VCaP (cell line): ENCODE measurements at regions not wholly inside any gene's neighbourhood (a gene's known extent, or its start where the extent isn't known, plus 50 kb on each side); places are given as distances from the start of the nearest gene placed in this dataset.
A peak's percentile ranks its signal among the peaks of the same experiment; 100 is the strongest.

Source experiments
- H3K27ac ChIP-seq: fragments of 450-650 bp; 2 replicates; pipeline ENCODE4 v1.5.1; 2017
- TF ChIP-seq, protein P1 (sequence below): fragments of 450-650 bp; conservative IDR thresholded peaks from 2 replicates; pipeline ENCODE4 v1.5.1; 2017; ENCODE audit warnings: mild to moderate bottlenecking, moderate library complexity

DNA sequence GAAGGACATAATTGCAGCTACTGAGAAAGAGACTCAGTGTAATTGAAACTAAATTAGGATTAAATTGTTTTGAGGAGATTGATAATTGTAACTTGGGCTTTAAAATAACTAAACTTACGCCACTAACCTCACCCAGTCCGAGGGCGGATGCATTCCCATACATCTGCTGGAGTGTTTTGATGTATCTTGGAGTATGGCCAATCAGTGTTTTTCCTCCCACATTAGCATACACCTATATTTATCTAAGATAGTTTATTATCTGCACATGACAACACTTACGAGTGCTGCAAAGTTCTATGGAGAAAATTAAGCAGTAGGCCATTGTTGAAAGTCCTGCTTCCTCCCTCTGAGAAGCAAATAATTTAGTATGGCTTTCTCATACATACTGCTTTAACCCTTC lies 184.7 kb upstream of the PLEKHG7 start:
- peak overlapping the region; percentile 51; the same call in 1 of the 2 replicates for H3K27ac ChIP-seq
- TF ChIP-seq, protein P1, sequence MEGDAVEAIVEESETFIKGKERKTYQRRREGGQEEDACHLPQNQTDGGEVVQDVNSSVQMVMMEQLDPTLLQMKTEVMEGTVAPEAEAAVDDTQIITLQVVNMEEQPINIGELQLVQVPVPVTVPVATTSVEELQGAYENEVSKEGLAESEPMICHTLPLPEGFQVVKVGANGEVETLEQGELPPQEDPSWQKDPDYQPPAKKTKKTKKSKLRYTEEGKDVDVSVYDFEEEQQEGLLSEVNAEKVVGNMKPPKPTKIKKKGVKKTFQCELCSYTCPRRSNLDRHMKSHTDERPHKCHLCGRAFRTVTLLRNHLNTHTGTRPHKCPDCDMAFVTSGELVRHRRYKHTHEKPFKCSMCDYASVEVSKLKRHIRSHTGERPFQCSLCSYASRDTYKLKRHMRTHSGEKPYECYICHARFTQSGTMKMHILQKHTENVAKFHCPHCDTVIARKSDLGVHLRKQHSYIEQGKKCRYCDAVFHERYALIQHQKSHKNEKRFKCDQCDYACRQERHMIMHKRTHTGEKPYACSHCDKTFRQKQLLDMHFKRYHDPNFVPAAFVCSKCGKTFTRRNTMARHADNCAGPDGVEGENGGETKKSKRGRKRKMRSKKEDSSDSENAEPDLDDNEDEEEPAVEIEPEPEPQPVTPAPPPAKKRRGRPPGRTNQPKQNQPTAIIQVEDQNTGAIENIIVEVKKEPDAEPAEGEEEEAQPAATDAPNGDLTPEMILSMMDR, result no peak

DNA sequence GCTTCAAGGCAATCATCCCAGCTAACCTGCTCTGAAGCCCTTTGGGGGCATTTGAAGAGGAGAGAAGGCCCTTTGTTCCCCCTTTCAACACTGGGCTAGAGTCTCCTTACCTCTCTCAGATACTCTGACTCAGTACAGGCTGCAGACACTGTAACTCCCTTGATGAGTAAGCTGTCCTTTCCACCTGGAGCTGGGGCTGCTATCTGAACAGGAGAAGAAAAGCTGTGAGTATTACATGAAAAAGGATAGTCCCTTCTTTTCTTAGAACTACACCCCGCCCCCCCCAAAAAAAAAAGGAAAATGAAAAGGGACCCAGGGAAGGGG lies 186.6 kb upstream of the PLEKHG7 start:
- H3K27ac ChIP-seq, result no peak overlapping the region

DNA sequence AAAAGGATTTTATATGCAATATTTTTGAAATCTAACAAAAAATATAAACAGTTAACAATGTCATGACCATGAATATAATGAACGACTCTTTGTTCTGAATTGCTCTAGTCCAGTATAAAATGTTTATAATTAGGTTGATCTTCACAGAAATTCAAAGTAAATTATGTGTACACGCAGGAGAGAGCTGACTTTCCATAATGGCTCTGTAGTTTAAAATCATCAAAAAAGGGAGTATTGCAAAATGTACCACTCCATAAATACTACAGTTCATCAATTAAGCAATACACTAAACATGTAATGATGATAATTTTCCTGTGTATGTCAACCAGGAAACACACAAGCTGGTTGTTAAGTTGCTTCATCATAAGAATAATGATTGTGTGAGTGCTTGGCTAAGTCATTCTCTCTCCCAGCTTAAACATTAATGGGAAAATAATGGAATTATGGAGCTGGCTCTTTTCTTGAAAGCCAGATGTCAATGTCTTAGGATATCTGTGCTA lies 189.5 kb upstream of the PLEKHG7 start:
- no peak overlapping the region for H3K27ac ChIP-seq
- TF ChIP-seq, protein P1, result no peak

More for the DNA sequence above, 186.6 kb upstream of the PLEKHG7 start:
- TF ChIP-seq, protein P1, result no peak

DNA sequence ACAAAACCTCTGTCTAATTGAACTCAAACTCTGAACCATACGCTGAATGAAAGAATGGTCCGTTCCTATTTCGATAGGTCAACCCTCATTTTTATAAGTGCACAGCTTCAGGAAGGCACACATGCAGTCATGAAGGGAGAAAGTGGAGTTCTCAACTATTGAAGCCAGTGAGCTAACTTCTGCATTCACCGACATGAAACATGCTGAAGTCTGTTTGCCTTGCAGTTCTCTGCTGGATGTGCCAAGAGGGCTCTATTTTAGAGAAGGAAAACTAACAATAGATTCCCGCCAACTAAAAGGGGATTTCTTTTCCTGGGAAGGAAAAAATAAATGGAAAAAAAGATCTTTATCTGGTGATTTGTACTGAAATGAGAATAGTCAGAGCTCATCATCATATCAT lies 191.0 kb upstream of the PLEKHG7 start:
- TF ChIP-seq, protein P1, result no peak
- H3K27ac ChIP-seq, result no peak overlapping the region

DNA sequence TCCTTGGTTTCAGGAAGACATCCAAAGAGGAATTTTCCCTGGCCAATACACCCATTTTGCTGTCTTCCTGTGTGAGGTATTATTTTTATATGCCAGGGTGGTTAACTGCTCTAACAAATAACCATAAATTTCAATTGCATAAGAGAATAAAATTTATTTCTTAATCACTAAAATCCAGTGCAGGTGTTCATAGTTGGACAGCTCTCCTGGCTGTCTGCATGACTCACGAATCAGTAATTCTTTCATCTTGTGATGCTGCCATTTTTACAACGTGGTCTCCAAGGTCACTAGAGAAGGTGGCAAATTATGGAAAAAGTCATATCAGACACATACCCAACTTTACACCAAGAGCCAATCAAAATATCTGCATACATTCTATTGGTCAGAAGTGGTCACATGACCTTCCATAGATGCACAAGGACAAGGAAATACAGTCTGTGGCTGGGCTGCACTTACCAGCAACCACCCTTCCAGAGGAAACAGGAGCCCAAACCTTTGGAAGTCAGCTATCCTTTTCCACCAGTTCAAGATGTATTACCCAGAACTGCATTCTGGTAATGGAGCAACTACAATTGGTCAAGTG lies 193.5 kb upstream of the PLEKHG7 start:
- H3K27ac ChIP-seq, result no peak overlapping the region
- TF ChIP-seq, protein P1, result no peak

DNA sequence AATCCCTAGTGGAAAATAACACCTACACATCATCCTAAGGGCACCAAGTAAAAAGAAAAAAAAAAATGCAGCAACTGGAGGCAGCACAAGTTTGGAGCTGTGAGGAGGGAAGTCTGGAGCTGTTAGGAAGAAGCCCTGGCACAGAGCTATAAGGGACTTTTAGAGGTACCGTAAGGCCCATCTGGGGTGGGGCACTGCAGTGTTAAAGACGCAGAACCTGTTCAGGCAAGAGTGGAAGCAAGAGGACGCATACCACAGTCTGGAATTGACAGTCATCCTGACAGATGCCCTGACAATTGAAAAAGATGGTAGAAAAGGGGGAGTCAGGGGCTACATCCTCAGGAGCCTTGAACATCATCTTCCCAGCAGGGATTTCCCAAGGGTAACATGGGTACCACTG lies 195.9 kb upstream of the PLEKHG7 start:
- H3K27ac ChIP-seq, result no peak overlapping the region
- TF ChIP-seq, protein P1, result no peak

DNA sequence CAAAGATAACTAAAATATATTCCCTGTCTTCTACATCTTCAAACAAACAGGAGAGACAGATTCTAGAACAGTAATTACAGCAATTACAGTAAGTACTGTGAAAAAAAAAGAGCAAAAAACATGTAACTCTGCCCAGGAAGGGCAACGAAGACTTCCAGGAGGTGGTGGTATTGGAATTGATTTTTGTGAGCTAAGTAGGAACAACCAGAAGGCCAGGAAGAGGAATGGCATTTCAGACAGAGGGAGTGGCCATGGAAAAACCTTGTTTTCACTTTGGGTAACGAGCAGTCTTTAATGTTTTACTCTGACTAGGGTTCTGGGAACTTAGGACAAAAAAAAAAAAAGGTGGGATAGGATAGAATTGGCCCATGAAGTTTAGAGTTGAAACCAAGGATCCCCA lies 196.3 kb upstream of the PLEKHG7 start:
- TF ChIP-seq, protein P1, result no peak
- H3K27ac ChIP-seq, result no peak overlapping the region
